Smooth muscle cell (in vitro differentiated cells): ENCODE measurements at regions not wholly inside any gene's neighbourhood (a gene's known extent, or its start where the extent isn't known, plus 50 kb on each side); places are given as distances from the start of the nearest gene placed in this dataset.
A peak's percentile ranks its signal among the peaks of the same experiment; 100 is the strongest.

Source experiments
- DNase-seq: peaks from one replicate; lab custom pipeline; 2025; ENCODE audit not compliant: unreplicated experiment; lab: John Stamatoyannopoulos, UW
- H2AFZ ChIP-seq: fragments of 200-600 bp; sonication (generic); 2 replicates; pipeline ENCODE4 v1.6.0; 2016; ENCODE audit warnings: antibody characterized with exemption, low read depth, mild to moderate bottlenecking
- H3F3A ChIP-seq: fragments of 200-600 bp; sonication (generic); 2 replicates; pipeline ENCODE4 v1.6.0; 2017; ENCODE audit warnings: antibody characterized with exemption, low read depth
- H3K27ac ChIP-seq: fragments of 200-600 bp; sonication (generic); 2 replicates; pipeline ENCODE4 v1.5.1; 2016; ENCODE audit warnings: low read depth, mild to moderate bottlenecking
- H3K27me3 ChIP-seq: fragments of 200-600 bp; sonication (generic); 2 replicates; pipeline ENCODE4 v1.6.1; 2016; ENCODE audit warnings: low read depth, mild to moderate bottlenecking
- H3K36me3 ChIP-seq: fragments of 200-600 bp; sonication (generic); 2 replicates; pipeline ENCODE4 v1.5.1; 2016; ENCODE audit warnings: low read depth
- H3K4me1 ChIP-seq: fragments of 200-600 bp; sonication (generic); 2 replicates; pipeline ENCODE4 v1.5.1; 2016; ENCODE audit warnings: low read depth
- H3K4me2 ChIP-seq: fragments of 200-600 bp; sonication (generic); 2 replicates; pipeline ENCODE4 v1.6.0; 2016; ENCODE audit warnings: mild to moderate bottlenecking
- H3K4me3 ChIP-seq: fragments of 200-600 bp; sonication (generic); 2 replicates; pipeline ENCODE4 v1.5.1; 2016; ENCODE audit warnings: mild to moderate bottlenecking
- H3K79me2 ChIP-seq: fragments of 200-600 bp; sonication (generic); 2 replicates; pipeline ENCODE4 v1.6.0; 2016; ENCODE audit warnings: low read depth, mild to moderate bottlenecking
- H3K9ac ChIP-seq: fragments of 200-600 bp; sonication (generic); 2 replicates; pipeline ENCODE4 v1.6.0; 2016; ENCODE audit warnings: low read depth
- H3K9me3 ChIP-seq: fragments of 200-600 bp; sonication (generic); replicated peaks from 2 replicates; pipeline ENCODE4 v1.5.1; 2016; ENCODE audit warnings: low read depth
- H4K20me1 ChIP-seq: fragments of 200-600 bp; sonication (generic); 2 replicates; pipeline ENCODE4 v1.6.0; 2016; ENCODE audit warnings: low read depth
- WGBS: methylation state at CpG from one replicate; pipeline ENCODE4 v1.1.7; 2016; ENCODE audit warnings: low lambda C conversion rate; 5-methylcytosine and 5-hydroxymethylcytosine counted together
- TF ChIP-seq, protein P1 (sequence below): fragments of 200-600 bp; sonication (generic); IDR thresholded peaks from 2 replicates; pipeline ENCODE4 v1.5.1; 2017; ENCODE audit warnings: borderline replicate concordance, mild to moderate bottlenecking, antibody characterized with exemption; ENCODE audit not compliant: insufficient read depth, poor library complexity, severe bottlenecking

DNA sequence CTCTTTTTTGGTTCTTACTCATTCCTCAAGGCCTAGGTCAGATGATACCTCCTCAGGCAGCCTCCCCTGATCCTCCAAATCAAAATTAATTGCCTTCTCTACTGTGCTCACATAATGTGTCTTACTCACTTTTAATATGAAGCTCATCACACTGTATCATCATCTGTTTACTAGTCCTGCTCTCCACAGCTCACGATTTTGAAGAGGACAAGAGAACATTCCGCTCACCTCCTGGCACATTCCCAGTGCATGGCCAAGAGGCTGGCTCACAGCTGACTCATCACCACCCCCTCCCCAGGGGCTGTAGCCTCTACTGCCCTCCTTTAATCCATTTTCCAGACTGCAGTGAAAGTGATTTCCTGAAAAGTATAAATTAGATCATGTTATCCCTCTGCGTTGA is 133.1 kb downstream of the ALDH8A1 start:
- H3K79me2 ChIP-seq = no peaks in the 10 kb centered on the region
- H3K9ac ChIP-seq = no peak overlapping the region
- H3F3A ChIP-seq = no peaks in the 10 kb centered on the region
- no peaks in the 10 kb centered on the region for H3K9me3 ChIP-seq
- no peaks in the 10 kb centered on the region for H4K20me1 ChIP-seq
- no peaks in the 10 kb centered on the region for H3K4me1 ChIP-seq
- H3K4me3 ChIP-seq = no peak overlapping the region
- DNase-seq = no peak
- 33% methylated on average over 3 of the region's 3 CpGs for WGBS
- no peak overlapping the region for H3K27ac ChIP-seq
- H3K4me2 ChIP-seq = no peak overlapping the region
- H3K36me3 ChIP-seq = no peaks in the 10 kb centered on the region
- no peak overlapping the region for H2AFZ ChIP-seq
- H3K27me3 ChIP-seq = no peaks in the 10 kb centered on the region
- TF ChIP-seq, protein P1, sequence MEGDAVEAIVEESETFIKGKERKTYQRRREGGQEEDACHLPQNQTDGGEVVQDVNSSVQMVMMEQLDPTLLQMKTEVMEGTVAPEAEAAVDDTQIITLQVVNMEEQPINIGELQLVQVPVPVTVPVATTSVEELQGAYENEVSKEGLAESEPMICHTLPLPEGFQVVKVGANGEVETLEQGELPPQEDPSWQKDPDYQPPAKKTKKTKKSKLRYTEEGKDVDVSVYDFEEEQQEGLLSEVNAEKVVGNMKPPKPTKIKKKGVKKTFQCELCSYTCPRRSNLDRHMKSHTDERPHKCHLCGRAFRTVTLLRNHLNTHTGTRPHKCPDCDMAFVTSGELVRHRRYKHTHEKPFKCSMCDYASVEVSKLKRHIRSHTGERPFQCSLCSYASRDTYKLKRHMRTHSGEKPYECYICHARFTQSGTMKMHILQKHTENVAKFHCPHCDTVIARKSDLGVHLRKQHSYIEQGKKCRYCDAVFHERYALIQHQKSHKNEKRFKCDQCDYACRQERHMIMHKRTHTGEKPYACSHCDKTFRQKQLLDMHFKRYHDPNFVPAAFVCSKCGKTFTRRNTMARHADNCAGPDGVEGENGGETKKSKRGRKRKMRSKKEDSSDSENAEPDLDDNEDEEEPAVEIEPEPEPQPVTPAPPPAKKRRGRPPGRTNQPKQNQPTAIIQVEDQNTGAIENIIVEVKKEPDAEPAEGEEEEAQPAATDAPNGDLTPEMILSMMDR = no peak

DNA sequence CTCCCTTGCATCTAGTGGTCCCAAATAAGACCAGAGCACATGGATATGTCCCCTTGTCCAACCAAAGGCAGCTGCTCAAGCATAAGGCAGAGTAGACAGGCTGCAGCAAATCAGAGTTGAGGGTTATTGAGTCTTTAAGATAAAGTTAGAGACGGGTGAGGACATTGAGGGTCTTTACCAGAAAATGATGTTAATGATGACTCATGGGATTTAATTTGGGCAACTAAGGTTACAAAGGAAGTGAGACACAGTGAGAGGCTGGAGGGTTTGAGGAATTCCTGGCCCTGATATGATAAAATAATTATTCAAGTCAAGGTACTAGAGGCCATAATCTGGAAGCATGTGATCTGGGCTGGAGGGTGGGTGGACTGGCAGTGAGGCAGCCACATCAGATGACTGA is 133.6 kb downstream of the ALDH8A1 start:
- 58% methylated on average over 1 of the region's 1 CpG for WGBS
- H3K4me2 ChIP-seq = no peak overlapping the region

DNA sequence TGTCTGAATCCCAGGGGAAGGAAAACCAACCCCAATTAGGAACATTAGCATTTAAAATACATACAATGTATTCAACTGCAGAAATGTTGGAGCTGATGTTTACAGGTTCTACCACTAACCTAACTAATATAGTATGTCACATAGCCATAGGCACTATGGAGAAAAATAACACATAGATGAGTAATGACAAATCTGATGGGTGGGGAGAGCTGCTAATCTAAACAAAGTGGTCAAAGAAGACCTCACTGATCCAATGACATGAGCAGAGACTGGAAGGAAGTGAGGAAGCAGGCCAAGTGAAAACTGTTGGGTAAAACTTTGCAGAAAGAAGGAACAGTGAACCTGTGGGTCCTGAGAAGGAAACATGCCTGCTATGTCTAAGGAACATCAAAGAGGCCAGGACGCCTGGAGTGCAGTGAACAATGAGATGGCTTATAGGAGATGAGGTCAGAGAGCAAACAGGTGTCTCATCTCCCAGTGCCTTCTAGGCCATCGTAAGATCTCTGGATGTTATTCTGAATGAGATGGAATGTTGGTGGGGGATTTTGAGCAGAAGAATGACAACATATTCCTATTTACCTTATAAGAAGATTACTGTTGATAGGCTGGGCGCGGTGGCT is 135.7 kb downstream of the ALDH8A1 start:
- Histone ChIP-seq H3K9me3 (no peaks in the 10 kb centered on the region), H3K27ac (peak overlapping the region; percentile 21), H3K9ac (no peak overlapping the region), H3F3A (no peaks in the 10 kb centered on the region), H3K36me3 (no peaks in the 10 kb centered on the region), H3K4me1 (no peaks in the 10 kb centered on the region), H4K20me1 (no peaks in the 10 kb centered on the region), H3K79me2 (no peaks in the 10 kb centered on the region), H3K4me3 (no peak overlapping the region), H3K4me2 (no peak overlapping the region), H3K27me3 (no peaks in the 10 kb centered on the region), H2AFZ (no peak overlapping the region)
- no peak for DNase-seq
- TF ChIP-seq, protein P1 = no peak
- 81% methylated on average over 4 of the region's 4 CpGs for WGBS

More for the DNA sequence above, 133.6 kb downstream of the ALDH8A1 start:
- Histone ChIP-seq H3K4me1 (no peaks in the 10 kb centered on the region), H3K36me3 (no peaks in the 10 kb centered on the region), H2AFZ (no peak overlapping the region), H3K27me3 (no peaks in the 10 kb centered on the region), H3K9me3 (no peaks in the 10 kb centered on the region), H3K4me3 (no peak overlapping the region), H4K20me1 (no peaks in the 10 kb centered on the region), H3F3A (no peaks in the 10 kb centered on the region), H3K27ac (no peak overlapping the region), H3K79me2 (no peaks in the 10 kb centered on the region), H3K9ac (no peak overlapping the region)
- DNase-seq = no peak
- TF ChIP-seq, protein P1 = no peak

DNA sequence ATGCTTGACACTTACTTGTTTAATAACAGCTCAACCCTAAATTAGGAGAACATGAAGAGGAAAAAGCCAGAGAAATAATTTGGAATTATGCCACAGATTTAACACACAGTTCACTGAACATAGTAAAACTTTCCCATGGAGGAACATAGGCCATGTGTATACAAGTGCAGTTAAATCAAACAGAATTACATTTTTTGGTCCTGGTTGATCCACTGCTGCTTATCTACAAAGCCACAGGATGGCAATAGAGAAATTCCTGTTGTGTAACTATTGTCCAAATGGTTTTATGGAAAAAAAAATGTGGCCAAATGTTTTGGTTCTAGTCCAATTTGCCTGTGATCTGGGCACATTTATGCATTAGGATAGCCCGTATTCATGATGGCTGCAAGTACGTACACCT is 136.8 kb downstream of the ALDH8A1 start:
- Histone ChIP-seq H3K27me3 (no peaks in the 10 kb centered on the region), H3K79me2 (no peaks in the 10 kb centered on the region), H4K20me1 (no peaks in the 10 kb centered on the region), H3K4me1 (no peaks in the 10 kb centered on the region), H3K9ac (no peak overlapping the region), H3K36me3 (no peaks in the 10 kb centered on the region), H2AFZ (no peak overlapping the region), H3K4me3 (no peak overlapping the region), H3K9me3 (no peaks in the 10 kb centered on the region), H3K4me2 (no peak overlapping the region), H3K27ac (no peak overlapping the region), H3F3A (no peaks in the 10 kb centered on the region)
- WGBS = 100% methylated on average over 2 of the region's 2 CpGs
- TF ChIP-seq, protein P1 = no peak
- no peak for DNase-seq
